ENCODE measurements at regions not wholly inside any gene's neighbourhood (a gene's known extent, or its start where the extent isn't known, plus 50 kb on each side); places are given as distances from the start of the nearest gene placed in this dataset.

GRCh38 chr4:170682558-170683294, 593.0 kb upstream of the AADAT start:
- no peaks in the 10 kb centered on the region for H3K9me1 ChIP-seq (ENCODE audit: control insufficient read depth, insufficient read depth, low read length)
- no peak overlapping the region for H3K4me3 ChIP-seq
- H3K9me3 ChIP-seq (replicated peaks; ENCODE audit: control insufficient read depth, insufficient read depth, low read depth, low read length) = no peaks in the 10 kb centered on the region
- in situ Hi-C loops (cut with MboI) = no loop called here
- H3K9ac ChIP-seq (ENCODE audit: insufficient read depth in 1 of 2, low read depth in 2 of 2, low read length in 2 of 2) = no peak overlapping the region
- BruUV-seq (replicated peaks) = no TSS peak
- ATAC-seq = no peak
- H3K4me1 ChIP-seq (replicated peaks in 1 of 2; ENCODE audit: control insufficient read depth in 2 of 2, insufficient read depth in 2 of 2, low read length in 2 of 2) = no peaks in the 10 kb centered on the region
- H2AFZ ChIP-seq (ENCODE audit: low read depth, low read length) = no peak overlapping the region
- no peak overlapping the region for H3K4me2 ChIP-seq (ENCODE audit: insufficient read depth, low read length)
- H3K27me3 ChIP-seq (ENCODE audit: control insufficient read depth in 2 of 2, insufficient read depth in 2 of 2, low read length in 2 of 2) = no peaks in the 10 kb centered on the region
- H4K20me1 ChIP-seq (replicated peaks; ENCODE audit: control insufficient read depth, insufficient read depth, low read length) = no peaks in the 10 kb centered on the region
- DNase-seq (ENCODE audit: extremely low read depth in 1 of 4, low spot score in 3 of 4) = no peak
- 2% methylated on average over 5 of the region's 5 CpGs for WGBS (ENCODE audit: insufficient coverage, low coverage, missing lambda C conversion rate)
- intact Hi-C loops (cut with micrococcal nuclease) = no loop called here
- no peaks in the 10 kb centered on the region for H3K79me2 ChIP-seq (ENCODE audit: control insufficient read depth, insufficient read depth, low read length)
- no peaks in the 10 kb centered on the region for H3K36me3 ChIP-seq (ENCODE audit: control insufficient read depth, insufficient read depth, low read length)
- CTCF ChIA-PET (ENCODE audit: low intra/inter-chr PET ratio) = no interaction called here
- H3K27ac ChIP-seq (ENCODE audit: extremely low read depth, low read depth, low read length) = no peak overlapping the region
- no peak for FAIRE-seq
- POLR2A ChIA-PET = no interaction called here
- TF ChIP-seq ZBTB43 (CRISPR knock-in tag; IDR thresholded peaks at IDR 0.05) (no peak), FOSL1 (tag; conservative IDR thresholded peaks at IDR 0.05) (no peak), ARHGAP35 (IDR thresholded peaks at IDR 0.05; ENCODE audit: partially characterized antibody) (no peak), MBD1 (CRISPR knock-in tag; IDR thresholded peaks at IDR 0.05) (no peak), BMI1 (IDR thresholded peaks at IDR 0.05; ENCODE audit: low read length) (no peak), ZBED1 (IDR thresholded peaks at IDR 0.05) (no peak), ZNF764 (CRISPR knock-in tag; IDR thresholded peaks at IDR 0.05; ENCODE audit: low read depth) (no peak), KDM2B (CRISPR knock-in tag; IDR thresholded peaks at IDR 0.05) (no peak), KAT8 (IDR thresholded peaks at IDR 0.05; ENCODE audit: low read depth) (no peak), KDM4B (IDR thresholded peaks at IDR 0.05; ENCODE audit: borderline replicate concordance in 2 of 2, low read depth in 1 of 2) (no peak), ATF1 (CRISPR knock-in tag; IDR thresholded peaks at IDR 0.05) (no peak), ATF1 (tag; IDR thresholded peaks at IDR 0.05) (no peak), TRIM25 (IDR thresholded peaks at IDR 0.05; ENCODE audit: borderline replicate concordance) (no peak), NRF1 (conservative IDR thresholded peaks at IDR 0.05 in 1 of 2, IDR thresholded peaks at IDR 0.05 in 1 of 2) (no peak), ZNF511 (CRISPR knock-in tag; IDR thresholded peaks at IDR 0.05) (no peak), GTF2B (IDR thresholded peaks at IDR 0.05; ENCODE audit: extremely low read depth, insufficient read length) (no peak), IRF9 (tag; IDR thresholded peaks at IDR 0.05) (no peak)

Data from K562 (cell line).